HEK293 (cell line): ENCODE measurements at regions not wholly inside any gene's neighbourhood (a gene's known extent, or its start where the extent isn't known, plus 50 kb on each side); places are given as distances from the start of the nearest gene placed in this dataset.

Experiments
- CTCF ChIA-PET: fragments of 350-600 bp; formaldehyde crosslinking; extraction: SDS; loops from one replicate; lab custom pipeline; 2021; ENCODE audit warnings: antibody characterized with exemption; lab: Yijun Ruan, JAX
- POLR2A ChIA-PET: fragments of 300-600 bp; formaldehyde crosslinking; extraction: SDS; loops from one replicate; lab custom pipeline; 2020; ENCODE audit warnings: antibody characterized with exemption, inconsistent platforms; lab: Yijun Ruan, JAX
- H3K27ac ChIP-seq: fragments of 200-500 bp; sonication (Bioruptor generic); 2 replicates; pipeline ENCODE4 v1.5.1; 2014; ENCODE audit warnings: low read depth, low read length, control low read depth, inconsistent platforms; ENCODE audit errors: extremely low read depth
- H3K36me3 ChIP-seq, 2 experiments: fragments of 200-500 bp in 1 of 2; sonication (Bioruptor generic) in 1 of 2; 1 replicate in 1 of 2; 2 replicates in 1 of 2; pipeline ENCODE4 v1.5.1; 2014 to 2017; ENCODE audit warnings: inconsistent platforms in 2 of 2, low read length in 2 of 2; ENCODE audit not compliant: control insufficient read depth in 2 of 2, insufficient read depth in 1 of 2
- H3K4me1 ChIP-seq: fragments of 200-500 bp; sonication (Bioruptor generic); 2 replicates; pipeline ENCODE4 v1.5.1; 2014; ENCODE audit warnings: mild to moderate bottlenecking, low read length, inconsistent platforms; ENCODE audit not compliant: control insufficient read depth, insufficient read depth
- H3K4me3 ChIP-seq: 2 replicates; pipeline ENCODE4 v1.5.1; 2011; ENCODE audit warnings: low read depth, mild to moderate bottlenecking, control low read depth, low read length, moderate library complexity
- H3K9me3 ChIP-seq: fragments of 200-500 bp; sonication (Bioruptor generic); 2 replicates; pipeline ENCODE4 v1.5.1; 2014; ENCODE audit warnings: low read depth, low read length, inconsistent platforms; ENCODE audit not compliant: control insufficient read depth, insufficient read depth
- GLI2 ChIP-seq: fragments of 450-650 bp; formaldehyde crosslinking; IDR thresholded peaks from 2 replicates; pipeline ENCODE4; 2017; ENCODE audit warnings: missing biosample characterization, missing genetic modification characterization, low read depth, borderline replicate concordance
- KLF1 ChIP-seq: fragments of 450-650 bp; formaldehyde crosslinking; IDR thresholded peaks from 2 replicates; pipeline ENCODE4 v1.5.1; 2016; ENCODE audit warnings: missing biosample characterization, missing genetic modification characterization
- KLF16 ChIP-seq: fragments of 450-650 bp; formaldehyde crosslinking; IDR thresholded peaks from 2 replicates; pipeline ENCODE4 v1.5.1; 2017; ENCODE audit warnings: missing biosample characterization, missing genetic modification characterization
- REPIN1 ChIP-seq: fragments of 450-650 bp; formaldehyde crosslinking; IDR thresholded peaks from 2 replicates; pipeline ENCODE4 v1.5.1; 2017; ENCODE audit warnings: missing biosample characterization, missing genetic modification characterization, low read depth
- TRIM28 ChIP-seq: IDR thresholded peaks from 2 replicates; pipeline ENCODE4 v1.6.1; 2011; ENCODE audit warnings: low read length, control low read depth, borderline replicate concordance
- YY1 ChIP-seq: fragments of 450-650 bp; formaldehyde crosslinking; IDR thresholded peaks from 2 replicates; pipeline ENCODE4 v1.5.1; 2018; ENCODE audit warnings: missing biosample characterization, missing genetic modification characterization
- ZFP3 ChIP-seq: fragments of 450-650 bp; formaldehyde crosslinking; IDR thresholded peaks from 2 replicates; pipeline ENCODE4 v1.5.1; 2016; ENCODE audit warnings: low read depth, missing biosample characterization, missing genetic modification characterization
- ZFP69B ChIP-seq: fragments of 450-650 bp; formaldehyde crosslinking; IDR thresholded peaks from 2 replicates; pipeline ENCODE4 v1.5.1; 2016; ENCODE audit warnings: missing biosample characterization, missing genetic modification characterization
- ZNF10 ChIP-seq: fragments of 450-650 bp; formaldehyde crosslinking; IDR thresholded peaks from 2 replicates; pipeline ENCODE4 v1.5.1; 2017; ENCODE audit warnings: missing biosample characterization, missing genetic modification characterization
- ZNF16 ChIP-seq: fragments of 450-650 bp; formaldehyde crosslinking; IDR thresholded peaks from 2 replicates; pipeline ENCODE4 v1.5.1; 2016; ENCODE audit warnings: low read depth, missing biosample characterization, missing genetic modification characterization
- ZNF19 ChIP-seq: fragments of 450-650 bp; formaldehyde crosslinking; IDR thresholded peaks from 2 replicates; pipeline ENCODE4; 2016; ENCODE audit warnings: missing biosample characterization, missing genetic modification characterization, low read depth
- ZNF221 ChIP-seq: fragments of 450-650 bp; formaldehyde crosslinking; IDR thresholded peaks from 2 replicates; pipeline ENCODE4 v1.5.1; 2017; ENCODE audit warnings: missing biosample characterization, missing genetic modification characterization, borderline replicate concordance
- ZNF23 ChIP-seq: fragments of 450-650 bp; formaldehyde crosslinking; IDR thresholded peaks from 2 replicates; pipeline ENCODE4 v1.5.1; 2016; ENCODE audit warnings: missing biosample characterization, missing genetic modification characterization, borderline replicate concordance
- ZNF266 ChIP-seq: fragments of 450-650 bp; formaldehyde crosslinking; IDR thresholded peaks from 2 replicates; pipeline ENCODE4 v1.5.1; 2016; ENCODE audit warnings: missing biosample characterization, missing genetic modification characterization, low read depth
- ZNF302 ChIP-seq: fragments of 450-650 bp; formaldehyde crosslinking; IDR thresholded peaks from 2 replicates; pipeline ENCODE4 v1.5.1; 2016; ENCODE audit warnings: missing biosample characterization, missing genetic modification characterization, low read depth
- ZNF341 ChIP-seq: fragments of 450-650 bp; formaldehyde crosslinking; IDR thresholded peaks from 2 replicates; pipeline ENCODE4; 2016; ENCODE audit warnings: low read depth, missing biosample characterization, missing genetic modification characterization
- ZNF366 ChIP-seq: fragments of 450-650 bp; formaldehyde crosslinking; conservative IDR thresholded peaks from 2 replicates; pipeline ENCODE4 v1.5.1; 2016; ENCODE audit warnings: missing biosample characterization, missing genetic modification characterization
- ZNF549 ChIP-seq: fragments of 450-650 bp; IDR thresholded peaks from 2 replicates; pipeline ENCODE4 v1.5.1; 2018; ENCODE audit warnings: missing biosample characterization, missing genetic modification characterization, mild to moderate bottlenecking, inconsistent platforms, moderate library complexity
- ZNF596 ChIP-seq: fragments of 450-650 bp; IDR thresholded peaks from 2 replicates; pipeline ENCODE4 v1.5.0; 2018; ENCODE audit warnings: missing biosample characterization, mild to moderate bottlenecking, missing genetic modification characterization, moderate library complexity
- ZNF792 ChIP-seq: fragments of 450-650 bp; formaldehyde crosslinking; IDR thresholded peaks from 2 replicates; pipeline ENCODE4 v1.5.1; 2016; ENCODE audit warnings: missing biosample characterization, missing genetic modification characterization
- TF ChIP-seq, protein P1 (sequence below): fragments of 450-650 bp; formaldehyde crosslinking; IDR thresholded peaks from 2 replicates; pipeline ENCODE4 v1.5.1; 2016; ENCODE audit warnings: missing biosample characterization, missing genetic modification characterization, borderline replicate concordance
- TF ChIP-seq, protein P2 (sequence below): fragments of 450-650 bp; formaldehyde crosslinking; IDR thresholded peaks from 2 replicates; pipeline ENCODE4 v1.5.1; 2016; ENCODE audit warnings: missing biosample characterization, missing genetic modification characterization
- TF ChIP-seq, protein P3 (sequence below): fragments of 450-650 bp; formaldehyde crosslinking; IDR thresholded peaks from 2 replicates; pipeline ENCODE4 v1.5.1; 2016; ENCODE audit warnings: missing biosample characterization, missing genetic modification characterization
- TF ChIP-seq, protein P4 (sequence below): fragments of 450-650 bp; formaldehyde crosslinking; IDR thresholded peaks from 2 replicates; pipeline ENCODE4 v1.5.1; 2017; ENCODE audit warnings: missing biosample characterization, missing genetic modification characterization
- TF ChIP-seq, protein P5 (sequence below): fragments of 450-650 bp; formaldehyde crosslinking; IDR thresholded peaks from 2 replicates; pipeline ENCODE4 v1.5.1; 2016; ENCODE audit warnings: missing biosample characterization, missing genetic modification characterization
- TF ChIP-seq, protein P6 (sequence below): fragments of 450-650 bp; formaldehyde crosslinking; IDR thresholded peaks from 2 replicates; pipeline ENCODE4 v1.5.1; 2016; ENCODE audit warnings: missing biosample characterization, missing genetic modification characterization

DNA sequence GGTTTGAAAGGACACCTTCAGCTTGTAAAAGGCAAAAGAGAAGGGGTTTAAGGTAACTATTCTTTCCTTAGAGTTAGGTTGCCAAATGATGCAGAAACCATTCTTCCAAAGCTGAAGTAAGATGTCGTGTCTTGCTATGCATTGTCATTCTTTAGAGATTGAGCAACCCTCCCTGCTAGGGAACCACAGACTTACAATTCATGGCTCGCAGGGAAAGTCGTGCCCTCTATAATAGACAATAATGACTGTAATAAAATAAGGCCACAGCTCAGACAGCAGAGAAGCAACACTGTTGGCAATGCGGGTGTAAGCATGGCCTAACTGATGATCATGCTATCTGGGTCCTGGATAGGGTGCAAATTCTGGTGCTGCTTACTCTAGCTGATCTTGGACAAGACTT lies 129.6 kb upstream of the CDH13 start:
- no peak for TF ChIP-seq KLF16
- TF ChIP-seq ZNF266 (tag by site-specific recombination) = no peak
- TF ChIP-seq, protein P1, sequence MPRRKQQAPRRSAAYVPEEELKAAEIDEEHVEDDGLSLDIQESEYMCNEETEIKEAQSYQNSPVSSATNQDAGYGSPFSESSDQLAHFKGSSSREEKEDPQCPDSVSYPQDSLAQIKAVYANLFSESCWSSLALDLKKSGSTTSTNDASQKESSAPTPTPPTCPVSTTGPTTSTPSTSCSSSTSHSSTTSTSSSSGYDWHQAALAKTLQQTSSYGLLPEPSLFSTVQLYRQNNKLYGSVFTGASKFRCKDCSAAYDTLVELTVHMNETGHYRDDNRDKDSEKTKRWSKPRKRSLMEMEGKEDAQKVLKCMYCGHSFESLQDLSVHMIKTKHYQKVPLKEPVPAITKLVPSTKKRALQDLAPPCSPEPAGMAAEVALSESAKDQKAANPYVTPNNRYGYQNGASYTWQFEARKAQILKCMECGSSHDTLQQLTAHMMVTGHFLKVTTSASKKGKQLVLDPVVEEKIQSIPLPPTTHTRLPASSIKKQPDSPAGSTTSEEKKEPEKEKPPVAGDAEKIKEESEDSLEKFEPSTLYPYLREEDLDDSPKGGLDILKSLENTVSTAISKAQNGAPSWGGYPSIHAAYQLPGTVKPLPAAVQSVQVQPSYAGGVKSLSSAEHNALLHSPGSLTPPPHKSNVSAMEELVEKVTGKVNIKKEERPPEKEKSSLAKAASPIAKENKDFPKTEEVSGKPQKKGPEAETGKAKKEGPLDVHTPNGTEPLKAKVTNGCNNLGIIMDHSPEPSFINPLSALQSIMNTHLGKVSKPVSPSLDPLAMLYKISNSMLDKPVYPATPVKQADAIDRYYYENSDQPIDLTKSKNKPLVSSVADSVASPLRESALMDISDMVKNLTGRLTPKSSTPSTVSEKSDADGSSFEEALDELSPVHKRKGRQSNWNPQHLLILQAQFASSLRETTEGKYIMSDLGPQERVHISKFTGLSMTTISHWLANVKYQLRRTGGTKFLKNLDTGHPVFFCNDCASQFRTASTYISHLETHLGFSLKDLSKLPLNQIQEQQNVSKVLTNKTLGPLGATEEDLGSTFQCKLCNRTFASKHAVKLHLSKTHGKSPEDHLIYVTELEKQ (tag by site-specific recombination) = no peak
- TF ChIP-seq, protein P2, sequence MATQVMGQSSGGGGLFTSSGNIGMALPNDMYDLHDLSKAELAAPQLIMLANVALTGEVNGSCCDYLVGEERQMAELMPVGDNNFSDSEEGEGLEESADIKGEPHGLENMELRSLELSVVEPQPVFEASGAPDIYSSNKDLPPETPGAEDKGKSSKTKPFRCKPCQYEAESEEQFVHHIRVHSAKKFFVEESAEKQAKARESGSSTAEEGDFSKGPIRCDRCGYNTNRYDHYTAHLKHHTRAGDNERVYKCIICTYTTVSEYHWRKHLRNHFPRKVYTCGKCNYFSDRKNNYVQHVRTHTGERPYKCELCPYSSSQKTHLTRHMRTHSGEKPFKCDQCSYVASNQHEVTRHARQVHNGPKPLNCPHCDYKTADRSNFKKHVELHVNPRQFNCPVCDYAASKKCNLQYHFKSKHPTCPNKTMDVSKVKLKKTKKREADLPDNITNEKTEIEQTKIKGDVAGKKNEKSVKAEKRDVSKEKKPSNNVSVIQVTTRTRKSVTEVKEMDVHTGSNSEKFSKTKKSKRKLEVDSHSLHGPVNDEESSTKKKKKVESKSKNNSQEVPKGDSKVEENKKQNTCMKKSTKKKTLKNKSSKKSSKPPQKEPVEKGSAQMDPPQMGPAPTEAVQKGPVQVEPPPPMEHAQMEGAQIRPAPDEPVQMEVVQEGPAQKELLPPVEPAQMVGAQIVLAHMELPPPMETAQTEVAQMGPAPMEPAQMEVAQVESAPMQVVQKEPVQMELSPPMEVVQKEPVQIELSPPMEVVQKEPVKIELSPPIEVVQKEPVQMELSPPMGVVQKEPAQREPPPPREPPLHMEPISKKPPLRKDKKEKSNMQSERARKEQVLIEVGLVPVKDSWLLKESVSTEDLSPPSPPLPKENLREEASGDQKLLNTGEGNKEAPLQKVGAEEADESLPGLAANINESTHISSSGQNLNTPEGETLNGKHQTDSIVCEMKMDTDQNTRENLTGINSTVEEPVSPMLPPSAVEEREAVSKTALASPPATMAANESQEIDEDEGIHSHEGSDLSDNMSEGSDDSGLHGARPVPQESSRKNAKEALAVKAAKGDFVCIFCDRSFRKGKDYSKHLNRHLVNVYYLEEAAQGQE (tag by site-specific recombination) = no peak
- no peak for TF ChIP-seq ZNF792
- no peak for TF ChIP-seq ZNF366
- no peak for TF ChIP-seq ZNF10 (tag by site-specific recombination)
- TF ChIP-seq ZNF19 = no peak
- TF ChIP-seq KLF1 = no peak
- no peak for TF ChIP-seq YY1
- no peak for TF ChIP-seq TRIM28
- no peak for TF ChIP-seq ZNF221 (tag by site-specific recombination)
- no peak for TF ChIP-seq ZNF302 (tag by site-specific recombination)
- no peak for TF ChIP-seq GLI2
- TF ChIP-seq, protein P3, sequence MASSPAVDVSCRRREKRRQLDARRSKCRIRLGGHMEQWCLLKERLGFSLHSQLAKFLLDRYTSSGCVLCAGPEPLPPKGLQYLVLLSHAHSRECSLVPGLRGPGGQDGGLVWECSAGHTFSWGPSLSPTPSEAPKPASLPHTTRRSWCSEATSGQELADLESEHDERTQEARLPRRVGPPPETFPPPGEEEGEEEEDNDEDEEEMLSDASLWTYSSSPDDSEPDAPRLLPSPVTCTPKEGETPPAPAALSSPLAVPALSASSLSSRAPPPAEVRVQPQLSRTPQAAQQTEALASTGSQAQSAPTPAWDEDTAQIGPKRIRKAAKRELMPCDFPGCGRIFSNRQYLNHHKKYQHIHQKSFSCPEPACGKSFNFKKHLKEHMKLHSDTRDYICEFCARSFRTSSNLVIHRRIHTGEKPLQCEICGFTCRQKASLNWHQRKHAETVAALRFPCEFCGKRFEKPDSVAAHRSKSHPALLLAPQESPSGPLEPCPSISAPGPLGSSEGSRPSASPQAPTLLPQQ (tag by site-specific recombination) = no peak
- no peak for TF ChIP-seq ZFP3
- TF ChIP-seq ZNF23 = no peak
- POLR2A ChIA-PET = interaction anchor here (0.6 kb wide), 1 partner anchor 845 kb away, joined by 13 read pairs; no protein-coding TSS in a partner anchor
- Histone ChIP-seq H3K27ac (no peak overlapping the region), H3K36me3 (no peaks in the 10 kb centered on the region), H3K9me3 (no peaks in the 10 kb centered on the region), H3K4me1 (no peaks in the 10 kb centered on the region), H3K4me3 (no peak overlapping the region)
- CTCF ChIA-PET = no interaction called here

DNA sequence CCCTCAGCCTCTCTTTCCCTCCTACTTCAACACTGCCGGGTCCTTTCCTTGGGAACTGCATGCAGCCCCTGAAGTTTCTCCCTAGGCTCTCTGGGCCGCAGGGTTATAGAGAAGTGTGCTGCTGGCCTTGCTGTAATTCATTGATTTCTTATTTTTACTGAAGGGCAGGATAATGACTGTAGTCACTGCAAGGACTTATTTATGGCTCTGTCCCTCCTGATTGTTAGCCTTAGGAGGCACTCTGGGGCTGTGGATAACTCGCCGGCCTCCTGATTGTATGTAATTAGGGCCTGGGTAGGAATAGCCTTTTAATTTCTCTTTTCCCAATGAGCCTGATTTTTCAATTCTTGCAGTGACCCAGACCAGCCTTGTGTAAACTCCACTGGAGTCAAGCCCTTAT lies 138.3 kb upstream of the CDH13 start:
- no peak overlapping the region for H3K27ac ChIP-seq
- H3K36me3 ChIP-seq = no peaks in the 10 kb centered on the region
- ChIA-PET POLR2A (no interaction called here), CTCF (interaction anchor here (1.1 to 1.4 kb wide), 2 partner anchors 32 to 225 kb away, joined by 4 to 5 read pairs; no protein-coding TSS in a partner anchor)
- no peaks in the 10 kb centered on the region for H3K4me1 ChIP-seq
- no peaks in the 10 kb centered on the region for H3K9me3 ChIP-seq
- H3K4me3 ChIP-seq = no peak overlapping the region
- TF ChIP-seq ZNF549 (tag by site-specific recombination) (no peak), ZNF19 (no peak), ZFP69B (no peak), ZNF596 (no peak), ZNF16 (no peak), REPIN1 (no peak), ZNF792 (no peak), ZNF341 (tag by site-specific recombination) (no peak)
- TF ChIP-seq, protein P4, sequence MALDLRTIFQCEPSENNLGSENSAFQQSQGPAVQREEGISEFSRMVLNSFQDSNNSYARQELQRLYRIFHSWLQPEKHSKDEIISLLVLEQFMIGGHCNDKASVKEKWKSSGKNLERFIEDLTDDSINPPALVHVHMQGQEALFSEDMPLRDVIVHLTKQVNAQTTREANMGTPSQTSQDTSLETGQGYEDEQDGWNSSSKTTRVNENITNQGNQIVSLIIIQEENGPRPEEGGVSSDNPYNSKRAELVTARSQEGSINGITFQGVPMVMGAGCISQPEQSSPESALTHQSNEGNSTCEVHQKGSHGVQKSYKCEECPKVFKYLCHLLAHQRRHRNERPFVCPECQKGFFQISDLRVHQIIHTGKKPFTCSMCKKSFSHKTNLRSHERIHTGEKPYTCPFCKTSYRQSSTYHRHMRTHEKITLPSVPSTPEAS (tag by site-specific recombination) = no peak
- TF ChIP-seq, protein P5, sequence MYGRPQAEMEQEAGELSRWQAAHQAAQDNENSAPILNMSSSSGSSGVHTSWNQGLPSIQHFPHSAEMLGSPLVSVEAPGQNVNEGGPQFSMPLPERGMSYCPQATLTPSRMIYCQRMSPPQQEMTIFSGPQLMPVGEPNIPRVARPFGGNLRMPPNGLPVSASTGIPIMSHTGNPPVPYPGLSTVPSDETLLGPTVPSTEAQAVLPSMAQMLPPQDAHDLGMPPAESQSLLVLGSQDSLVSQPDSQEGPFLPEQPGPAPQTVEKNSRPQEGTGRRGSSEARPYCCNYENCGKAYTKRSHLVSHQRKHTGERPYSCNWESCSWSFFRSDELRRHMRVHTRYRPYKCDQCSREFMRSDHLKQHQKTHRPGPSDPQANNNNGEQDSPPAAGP (tag by site-specific recombination) = no peak
- TF ChIP-seq, protein P6, sequence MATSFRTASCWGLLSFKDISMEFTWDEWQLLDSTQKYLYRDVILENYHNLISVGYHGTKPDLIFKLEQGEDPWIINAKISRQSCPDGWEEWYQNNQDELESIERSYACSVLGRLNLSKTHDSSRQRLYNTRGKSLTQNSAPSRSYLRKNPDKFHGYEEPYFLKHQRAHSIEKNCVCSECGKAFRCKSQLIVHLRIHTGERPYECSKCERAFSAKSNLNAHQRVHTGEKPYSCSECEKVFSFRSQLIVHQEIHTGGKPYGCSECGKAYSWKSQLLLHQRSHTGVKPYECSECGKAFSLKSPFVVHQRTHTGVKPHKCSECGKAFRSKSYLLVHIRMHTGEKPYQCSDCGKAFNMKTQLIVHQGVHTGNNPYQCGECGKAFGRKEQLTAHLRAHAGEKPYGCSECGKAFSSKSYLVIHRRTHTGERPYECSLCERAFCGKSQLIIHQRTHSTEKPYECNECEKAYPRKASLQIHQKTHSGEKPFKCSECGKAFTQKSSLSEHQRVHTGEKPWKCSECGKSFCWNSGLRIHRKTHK (tag by site-specific recombination) = no peak
